ENCODE measurements at regions not wholly inside any gene's neighbourhood (a gene's known extent, or its start where the extent isn't known, plus 50 kb on each side); places are given as distances from the start of the nearest gene placed in this dataset.
"Not testable (repeated sequence)": the region's sequence is repeated elsewhere in the genome, so short reads cannot be mapped to it uniquely, and the experiment has no call there.

DNA sequence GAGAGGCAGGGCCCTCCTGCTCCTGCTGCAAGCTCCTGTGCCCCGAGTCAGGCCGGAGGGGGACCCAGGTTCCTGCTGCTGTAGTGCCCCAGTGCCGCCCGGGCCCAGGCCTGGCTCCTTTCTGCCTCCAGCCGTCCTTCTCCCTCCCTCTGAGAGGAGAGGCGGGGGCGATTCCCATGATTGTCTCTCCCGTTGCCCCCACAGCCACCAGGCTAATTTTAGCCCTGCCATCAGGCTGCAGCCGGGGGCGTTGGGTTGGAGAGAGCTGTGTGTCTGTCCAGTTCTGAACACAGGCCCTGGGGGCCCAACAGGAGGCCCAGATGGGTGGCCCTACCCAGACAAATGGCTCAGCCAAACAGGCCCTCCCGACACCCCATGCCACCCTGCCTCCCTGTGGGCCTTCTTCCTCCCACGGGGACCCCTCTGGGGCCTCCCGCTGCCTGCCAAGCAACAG is 214.8 kb downstream of the TBC1D2B start:
- DNase-seq (ENCODE audit: low spot score), result no peak

DNA sequence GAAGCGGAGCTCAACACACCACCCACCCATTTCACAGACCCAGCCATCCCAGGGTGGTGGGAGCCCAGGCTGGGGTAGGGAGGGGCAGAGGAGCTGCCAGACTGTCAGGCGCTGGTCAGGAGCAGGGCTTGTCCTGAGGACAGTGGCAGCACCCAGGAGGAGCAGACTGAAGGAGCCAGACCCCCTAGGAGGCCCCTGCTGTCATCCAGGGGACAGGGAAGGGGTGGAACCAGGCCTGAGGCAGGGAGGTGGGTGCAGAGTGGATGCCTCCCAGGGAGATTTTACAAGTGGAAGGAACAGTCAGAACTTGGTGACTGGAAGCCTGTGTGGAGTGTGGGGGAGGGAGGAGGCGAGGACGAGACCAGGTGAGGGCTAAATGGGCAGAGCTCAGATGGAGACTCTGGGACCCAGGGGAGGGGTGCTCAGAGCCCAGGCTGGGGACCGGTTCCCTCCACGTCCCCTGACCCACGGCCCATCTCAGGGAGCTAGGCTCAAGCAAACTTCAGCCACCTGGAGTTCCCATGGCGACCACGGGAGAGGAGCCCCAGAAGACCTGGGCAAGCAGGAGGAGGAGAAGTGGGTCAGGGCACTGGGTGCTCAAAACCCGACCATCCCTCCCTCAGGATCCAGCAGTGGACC is 215.4 kb downstream of the TBC1D2B start:
- not testable (repeated sequence) for DNase-seq (ENCODE audit: low spot score)

DNA sequence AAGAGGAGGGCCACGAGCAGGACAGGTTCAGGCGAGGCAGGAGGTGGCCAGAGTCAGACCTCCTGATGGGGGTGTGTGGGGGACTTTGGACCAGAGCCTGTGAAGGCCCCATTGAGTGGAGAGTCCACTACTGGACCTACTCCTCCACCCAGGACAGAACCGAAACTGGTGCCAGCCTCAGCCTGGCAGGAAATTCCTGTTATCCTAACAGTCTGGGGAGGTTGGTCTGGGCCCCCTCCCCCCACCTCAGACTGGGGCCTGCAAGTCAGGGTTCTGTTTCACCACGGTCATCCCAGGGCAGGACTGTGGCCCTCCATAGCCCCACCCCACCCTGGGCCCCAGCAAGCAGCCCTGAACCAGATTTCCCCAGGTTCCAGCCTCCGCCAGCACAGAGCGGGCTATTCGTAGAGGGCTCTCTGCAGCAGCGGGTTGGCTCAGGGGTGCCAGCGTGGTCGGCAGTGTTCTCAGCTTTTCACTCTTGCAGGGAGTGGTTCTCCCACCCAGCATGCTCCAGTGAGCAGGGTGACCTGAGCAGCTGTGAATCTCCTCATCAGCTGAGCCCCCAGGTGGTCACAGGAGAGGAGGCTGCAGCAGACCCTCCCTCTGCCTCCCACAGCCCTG is 217.3 kb downstream of the TBC1D2B start:
- DNase-seq (ENCODE audit: low spot score), result no peak

DNA sequence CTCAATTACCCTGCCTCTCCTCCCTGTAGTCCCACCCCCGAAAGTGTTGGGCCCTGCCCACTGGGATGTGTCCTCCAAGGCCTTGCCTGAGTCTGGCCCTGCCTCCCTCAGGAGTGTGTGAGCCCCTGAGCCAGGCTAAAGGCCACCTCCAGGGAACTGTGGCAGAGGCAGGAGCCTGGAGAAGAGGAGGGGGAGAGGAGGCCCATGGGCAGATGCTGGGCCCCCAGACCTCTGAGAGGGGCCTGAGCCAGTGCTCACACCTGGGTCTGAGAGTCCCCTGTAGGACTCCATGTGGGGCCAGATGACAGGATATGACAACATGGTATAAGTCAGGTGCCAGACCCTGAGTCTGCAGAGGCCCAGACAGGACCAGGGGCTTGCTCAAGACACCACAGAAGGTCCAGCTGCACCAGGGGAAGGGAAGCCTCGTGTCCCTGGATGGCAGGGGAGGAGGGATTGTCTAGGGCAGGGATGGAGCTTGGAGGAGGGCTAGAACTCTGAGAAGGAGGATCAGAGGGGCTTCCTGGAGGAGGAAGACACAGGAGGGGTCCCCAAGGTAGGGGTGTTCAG is 217.9 kb downstream of the TBC1D2B start:
- DNase-seq (ENCODE audit: low spot score), result no peak

DNA sequence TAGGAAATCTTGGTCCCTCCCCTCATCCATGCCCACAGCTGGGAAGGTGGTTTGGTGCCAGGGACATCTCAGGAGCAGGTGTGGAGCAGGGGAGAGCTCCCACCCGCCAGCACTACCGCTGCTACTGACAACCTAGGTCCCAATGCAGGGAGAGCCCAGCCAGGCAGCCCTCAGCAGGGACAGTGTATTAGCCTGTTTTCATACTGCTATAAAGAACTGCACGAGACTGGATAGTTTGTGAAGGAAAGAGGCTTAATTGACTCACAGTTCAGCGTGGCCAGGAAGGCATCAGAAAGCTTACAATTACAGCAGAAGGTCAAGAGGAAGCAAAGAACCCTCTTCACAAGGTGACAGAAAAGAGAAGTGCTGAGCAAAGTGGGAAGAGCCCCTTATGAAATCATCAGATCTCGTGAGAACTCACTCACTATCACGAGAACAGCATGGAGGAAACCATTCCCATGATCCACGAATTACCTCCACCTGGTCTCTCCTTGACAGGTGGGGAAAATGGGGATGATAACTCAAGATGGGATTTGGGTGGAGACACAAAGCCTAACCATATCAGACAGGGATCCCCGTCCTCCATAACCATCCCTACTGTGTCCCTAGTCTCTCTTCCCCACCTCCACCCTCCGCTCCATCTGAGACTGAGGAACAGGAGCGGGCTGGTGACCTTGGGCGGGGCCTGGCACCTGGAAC is 218.6 kb downstream of the TBC1D2B start:
- no peak for DNase-seq (ENCODE audit: low spot score)

DNA sequence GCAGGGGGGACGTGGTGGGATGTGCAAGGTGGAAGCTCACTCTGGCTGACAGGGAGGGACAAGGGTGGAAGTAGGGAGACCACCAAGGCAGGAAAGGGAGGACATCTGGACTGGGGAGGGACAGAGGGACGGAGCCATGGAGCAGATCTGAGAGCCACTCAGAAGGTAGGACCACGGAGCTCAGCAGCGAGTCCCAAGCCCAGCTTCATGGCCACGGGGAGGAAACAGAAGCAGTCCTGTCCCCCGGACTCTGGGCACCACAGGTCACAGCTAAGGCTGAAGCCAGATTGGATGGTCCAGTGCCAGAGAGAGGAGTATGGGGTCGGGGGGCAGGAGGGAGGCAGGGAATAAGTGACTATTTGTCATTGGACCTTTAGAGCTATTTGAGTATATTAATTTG is 220.1 kb downstream of the TBC1D2B start:
- DNase-seq (ENCODE audit: low spot score), result no peak

DNA sequence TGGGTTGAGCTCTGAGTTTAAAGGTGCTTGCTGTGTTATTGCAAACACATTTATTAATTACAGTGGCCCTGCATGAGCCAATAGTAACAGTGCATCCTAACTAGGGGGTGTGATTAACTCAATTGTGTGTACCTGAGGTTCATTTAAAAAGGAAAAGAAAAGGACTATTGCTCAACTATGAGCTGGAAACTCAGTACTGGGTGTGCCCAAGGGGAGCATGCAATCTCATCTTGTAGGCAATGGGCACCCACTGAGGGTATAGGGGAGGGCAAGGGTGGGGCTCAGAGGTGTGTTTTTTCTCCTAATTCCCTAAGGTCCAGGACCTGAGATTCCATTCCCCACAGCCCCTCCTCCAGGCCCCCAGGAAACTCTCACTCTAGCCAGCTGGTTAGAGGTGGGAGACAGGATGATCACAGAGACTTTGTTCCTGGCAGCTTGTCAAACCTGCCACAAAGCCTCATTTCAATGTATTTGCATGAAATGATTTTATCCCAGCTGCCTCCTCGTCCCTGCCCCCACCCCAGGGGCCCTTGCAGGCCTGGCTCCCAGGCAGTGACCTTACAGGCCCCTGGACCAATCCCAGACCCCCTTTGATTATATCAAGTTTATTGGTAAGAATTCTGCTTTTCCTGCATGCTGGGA is 220.7 kb downstream of the TBC1D2B start:
- no peak for DNase-seq (ENCODE audit: low spot score)

DNA sequence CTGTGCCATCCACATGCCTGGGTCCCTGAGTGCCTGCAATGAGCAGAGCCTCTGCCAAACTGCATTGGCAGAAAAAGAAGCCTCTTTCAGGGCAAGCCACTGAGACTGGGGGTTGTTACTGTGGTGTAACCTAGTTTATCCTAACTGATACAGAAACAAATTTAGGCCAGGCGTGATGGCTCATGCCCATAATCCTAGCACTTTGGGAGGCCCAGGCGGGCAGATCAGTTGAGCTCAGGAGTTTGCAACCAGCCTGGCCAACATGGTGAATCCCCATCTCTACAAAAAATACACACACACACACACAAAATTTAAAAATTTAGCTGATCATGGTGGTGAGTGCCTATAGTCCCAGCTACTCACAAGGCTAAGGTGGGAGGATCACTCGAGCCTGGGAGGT is 221.6 kb downstream of the TBC1D2B start:
- DNase-seq (ENCODE audit: low spot score), result no peak

DNA sequence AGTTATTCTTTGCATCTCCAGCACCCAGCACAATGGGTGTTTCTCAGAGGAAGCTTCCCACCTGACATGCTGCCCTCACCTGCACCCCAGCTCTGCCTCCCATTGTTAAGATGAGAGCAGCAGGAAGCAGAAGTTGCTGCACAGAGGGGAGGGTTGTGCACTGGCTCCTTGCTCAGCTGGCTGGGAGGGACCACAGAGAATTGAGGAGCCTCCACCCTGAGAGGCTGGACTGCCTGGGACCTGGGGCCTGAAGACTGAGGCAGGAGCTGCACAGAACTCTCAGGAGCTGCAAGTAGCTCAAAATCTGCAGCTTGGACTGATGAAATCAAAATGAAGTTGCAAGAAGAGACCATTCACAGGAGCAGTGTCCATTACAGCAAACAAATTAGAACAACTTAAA is 222.3 kb upstream of the LINGO1 start:
- no peak for DNase-seq (ENCODE audit: low spot score)

DNA sequence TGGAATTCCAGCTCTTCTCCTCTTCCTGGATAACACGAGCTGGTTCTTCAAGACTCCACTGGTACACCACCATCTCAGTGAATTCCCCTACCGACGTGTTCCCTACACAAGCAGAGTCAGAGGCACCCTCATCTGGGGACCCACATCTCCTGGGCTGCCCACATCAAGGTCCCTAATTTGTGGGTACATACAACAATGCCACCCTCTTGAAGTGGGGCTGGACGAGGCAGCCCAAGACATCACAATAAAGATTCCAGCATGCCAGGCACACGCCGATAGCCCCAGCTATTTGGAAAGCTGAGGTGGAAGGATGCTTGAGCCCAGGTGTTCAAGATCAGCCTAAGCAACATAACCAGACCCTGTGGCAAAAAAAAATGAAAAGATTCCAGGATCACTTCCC is 221.2 kb upstream of the LINGO1 start:
- DNase-seq (ENCODE audit: low spot score), result no peak

DNA sequence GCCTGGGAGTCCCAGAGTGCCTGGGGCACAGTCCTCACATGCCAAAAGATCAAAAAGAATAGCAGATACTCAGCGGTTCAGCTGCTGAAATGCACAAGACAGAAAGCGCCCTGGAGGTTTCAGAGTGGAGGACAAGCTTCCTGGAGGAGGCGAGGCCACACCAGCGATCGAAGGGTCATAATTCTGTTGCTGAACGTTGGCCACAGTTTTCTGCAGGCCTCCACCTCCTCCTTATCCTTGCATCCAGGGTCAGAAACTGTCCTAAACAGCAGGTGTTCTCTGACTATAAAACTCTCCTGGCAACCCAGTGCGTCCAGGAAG is 220.3 kb upstream of the LINGO1 start:
- no peak for DNase-seq (ENCODE audit: low spot score)

DNA sequence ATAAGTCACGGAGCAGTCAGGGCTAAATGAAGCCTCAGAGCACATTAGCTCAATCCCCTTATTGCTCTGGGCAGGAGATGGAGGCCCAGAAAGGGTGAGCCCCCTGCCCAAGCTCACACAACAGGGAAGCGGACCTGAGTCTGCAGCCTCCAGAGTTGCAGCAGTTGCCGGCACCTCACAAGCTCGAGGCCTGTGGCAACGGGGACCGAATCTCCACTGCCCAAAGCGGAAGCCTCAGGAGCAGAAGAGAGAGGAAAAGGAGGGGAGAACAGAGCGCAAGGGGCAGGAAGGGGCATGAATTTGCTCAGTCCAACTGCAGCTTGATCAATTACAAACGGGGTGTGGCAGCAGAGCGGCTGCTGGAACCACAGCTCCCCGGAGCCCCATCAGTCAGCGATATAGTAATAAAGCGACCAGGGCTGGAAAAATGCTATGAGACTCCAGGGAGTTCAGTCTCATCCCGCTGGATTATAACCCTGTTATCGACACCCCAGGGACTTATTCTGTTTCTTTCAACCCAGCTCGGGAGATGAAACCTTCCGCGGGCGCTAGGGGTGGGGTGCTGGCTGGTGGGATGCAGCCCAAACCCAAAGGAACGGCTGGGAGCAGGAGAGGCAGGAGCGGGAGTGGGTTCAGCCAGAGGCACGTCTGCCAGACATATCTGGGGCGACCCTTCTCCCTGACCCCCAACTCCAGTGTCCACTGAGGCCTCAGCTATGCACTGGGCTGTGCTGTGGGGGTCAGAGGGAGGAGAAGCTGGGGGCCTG is 219.7 kb upstream of the LINGO1 start:
- DNase-seq (ENCODE audit: low spot score), result no peak

DNA sequence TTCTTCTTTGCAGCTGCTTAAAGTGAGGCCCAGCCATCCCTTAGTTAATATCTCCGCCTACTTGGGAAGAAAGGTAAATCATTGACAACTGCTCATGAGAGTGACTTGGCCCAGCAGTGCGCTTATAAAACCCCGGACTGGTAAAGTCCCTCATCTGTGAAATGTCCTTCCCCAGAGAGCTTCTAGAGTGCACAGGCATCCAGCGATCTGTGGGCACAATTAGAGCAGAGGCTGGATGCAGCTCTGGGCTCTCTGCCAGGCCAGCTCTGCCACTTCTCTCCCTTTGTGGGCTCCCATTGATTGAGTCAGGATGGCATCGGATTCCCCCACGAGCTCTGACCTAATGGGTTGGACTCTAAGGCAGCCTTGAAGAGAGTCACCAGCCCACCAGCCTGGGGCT is 219.0 kb upstream of the LINGO1 start:
- DNase-seq (ENCODE audit: low spot score), result no peak

DNA sequence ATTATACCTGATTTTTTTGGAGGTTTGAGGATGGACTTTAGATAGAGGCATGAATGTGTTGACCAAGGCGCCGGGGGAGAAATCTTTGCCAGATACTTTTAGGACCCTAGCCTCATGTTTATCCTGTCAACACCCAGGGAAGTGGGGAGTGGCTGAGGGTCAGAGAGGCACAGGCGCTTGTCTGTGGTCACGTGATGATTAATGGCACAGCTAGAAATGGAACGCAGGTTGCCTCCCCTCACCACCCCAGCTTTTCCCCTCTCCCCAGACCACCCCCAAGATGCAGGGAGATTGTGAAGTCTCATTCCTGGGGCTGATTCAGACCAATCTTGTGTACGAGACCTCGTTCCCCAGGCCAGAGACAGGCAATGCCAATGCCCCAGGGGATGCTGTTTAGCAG is 218.4 kb upstream of the LINGO1 start:
- DNase-seq (ENCODE audit: low spot score), result no peak

DNA sequence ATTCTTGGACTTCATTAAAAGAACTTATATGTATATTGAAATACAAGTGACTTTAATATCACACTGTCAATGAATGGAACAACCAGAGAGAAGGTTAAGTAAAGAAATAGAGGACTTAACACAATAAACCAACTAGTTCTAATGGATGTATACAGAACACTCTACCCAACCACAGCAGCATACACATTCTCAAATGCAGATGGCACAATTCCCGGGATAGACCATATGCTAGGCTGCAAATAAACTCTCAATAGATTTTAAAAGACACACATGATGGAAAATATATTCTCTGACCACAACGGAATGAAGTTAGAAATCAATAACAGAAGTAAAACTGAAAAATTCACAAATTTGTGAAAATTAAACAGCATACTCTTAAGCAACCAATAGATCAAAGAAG is 214.3 kb upstream of the LINGO1 start:
- DNase-seq (ENCODE audit: low spot score), result no peak

DNA sequence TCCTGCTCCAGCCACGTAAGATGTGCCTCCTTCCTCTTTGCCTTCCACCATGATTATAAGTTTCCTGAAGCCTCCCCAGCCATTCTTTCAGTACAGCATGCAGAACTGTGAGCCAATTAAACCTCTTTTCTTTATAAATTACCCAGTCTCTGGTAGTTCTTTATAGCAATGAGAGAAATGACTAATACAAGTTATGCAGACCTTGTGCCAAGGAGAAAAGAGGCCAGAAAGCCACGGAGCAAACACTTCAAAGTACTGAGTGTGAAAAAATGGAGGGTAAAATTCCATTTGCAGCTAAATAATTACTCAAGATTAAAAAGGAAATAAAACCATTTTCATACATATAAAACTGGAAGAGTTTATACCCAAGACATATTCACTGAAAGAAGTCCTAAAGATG is 213.6 kb upstream of the LINGO1 start:
- DNase-seq (ENCODE audit: low spot score), result no peak

DNA sequence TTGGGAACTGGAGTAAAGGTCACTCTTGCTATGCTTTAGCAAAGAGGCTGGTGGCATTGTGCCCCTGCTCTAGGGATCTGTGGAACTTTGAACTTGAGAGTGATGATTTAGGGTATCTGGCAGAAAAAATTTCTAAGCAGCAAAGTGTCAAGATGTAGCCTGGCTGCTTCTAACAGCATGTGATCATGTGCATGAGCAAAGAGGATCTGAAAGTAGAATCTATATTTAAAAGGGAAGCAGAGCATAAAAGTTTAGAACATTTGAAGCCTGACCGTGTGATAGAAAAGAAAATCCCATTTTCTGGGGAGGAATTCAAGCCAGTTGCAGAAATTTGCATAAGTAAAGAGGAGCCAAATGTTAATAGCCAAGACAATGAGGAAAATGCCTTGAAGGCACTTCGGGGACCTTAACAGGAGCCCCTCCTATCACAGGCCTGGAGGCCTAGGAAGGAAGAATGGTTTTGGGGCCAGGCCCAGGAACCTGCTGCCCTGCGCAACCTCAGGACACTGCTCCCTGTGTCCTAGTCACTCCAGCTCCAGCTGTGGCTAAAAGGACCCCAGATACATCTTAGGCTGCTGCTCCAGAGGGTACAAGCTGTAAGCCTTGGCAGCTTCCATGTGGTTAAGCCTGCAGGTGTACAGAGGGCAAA is 212.2 kb upstream of the LINGO1 start:
- DNase-seq (ENCODE audit: low spot score), result no peak

DNA sequence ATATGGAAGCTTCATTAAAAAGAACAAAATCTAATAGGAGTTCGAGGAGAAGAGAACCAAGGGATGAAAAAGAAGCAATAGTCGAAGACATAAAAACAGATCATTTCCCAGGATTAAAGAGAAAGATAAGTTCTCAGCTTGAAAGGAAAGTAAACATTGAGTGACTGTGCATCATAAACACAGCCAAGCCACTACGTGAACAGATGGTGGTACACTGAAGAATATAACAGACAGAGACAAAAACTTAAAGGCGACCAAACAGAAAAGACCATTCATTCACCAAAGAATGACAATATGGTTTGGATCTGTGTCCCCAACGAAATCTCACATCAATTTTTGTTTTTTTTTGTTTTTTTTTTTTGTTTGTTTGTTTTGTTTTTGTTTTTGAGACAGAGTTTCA is 210.8 kb upstream of the LINGO1 start:
- no peak for DNase-seq (ENCODE audit: low spot score)

DNA sequence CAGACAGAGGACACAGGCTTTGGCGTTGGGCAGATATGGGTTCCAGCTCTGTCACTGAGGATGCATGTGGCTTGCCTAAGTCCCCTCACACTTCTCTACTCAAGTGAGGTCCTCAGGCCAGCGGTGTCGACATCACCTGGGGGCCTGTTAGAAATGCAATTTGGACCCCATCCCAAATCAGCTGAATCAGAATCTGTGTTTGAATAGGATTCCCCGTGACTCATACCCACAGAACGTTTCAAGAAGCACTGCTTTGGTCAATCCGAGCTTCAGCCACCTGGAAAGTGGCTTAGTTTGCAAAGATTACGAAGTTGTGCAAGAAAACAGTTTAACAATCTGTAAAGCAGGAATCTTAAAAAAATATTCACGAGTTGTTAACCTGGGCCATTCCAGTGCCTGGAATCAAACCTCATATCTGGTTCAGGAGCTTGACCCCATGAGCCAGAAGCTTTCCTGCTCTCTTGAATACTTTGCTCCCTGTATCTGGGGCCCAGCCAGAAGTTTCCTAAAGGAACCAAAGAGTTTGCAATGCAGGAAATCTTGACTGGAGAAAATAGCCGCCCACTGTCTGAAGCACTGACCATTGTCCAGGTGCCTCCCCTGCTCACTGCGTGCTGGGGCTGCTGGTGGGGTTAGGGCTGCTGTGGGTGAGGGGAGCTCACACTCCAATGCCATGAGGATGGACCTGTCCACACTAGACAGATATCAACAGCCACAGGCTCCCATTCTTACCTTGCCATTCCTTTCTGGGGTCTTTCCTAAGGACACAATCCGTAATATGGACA is 208.5 kb upstream of the LINGO1 start:
- no peak for DNase-seq (ENCODE audit: low spot score)

DNA sequence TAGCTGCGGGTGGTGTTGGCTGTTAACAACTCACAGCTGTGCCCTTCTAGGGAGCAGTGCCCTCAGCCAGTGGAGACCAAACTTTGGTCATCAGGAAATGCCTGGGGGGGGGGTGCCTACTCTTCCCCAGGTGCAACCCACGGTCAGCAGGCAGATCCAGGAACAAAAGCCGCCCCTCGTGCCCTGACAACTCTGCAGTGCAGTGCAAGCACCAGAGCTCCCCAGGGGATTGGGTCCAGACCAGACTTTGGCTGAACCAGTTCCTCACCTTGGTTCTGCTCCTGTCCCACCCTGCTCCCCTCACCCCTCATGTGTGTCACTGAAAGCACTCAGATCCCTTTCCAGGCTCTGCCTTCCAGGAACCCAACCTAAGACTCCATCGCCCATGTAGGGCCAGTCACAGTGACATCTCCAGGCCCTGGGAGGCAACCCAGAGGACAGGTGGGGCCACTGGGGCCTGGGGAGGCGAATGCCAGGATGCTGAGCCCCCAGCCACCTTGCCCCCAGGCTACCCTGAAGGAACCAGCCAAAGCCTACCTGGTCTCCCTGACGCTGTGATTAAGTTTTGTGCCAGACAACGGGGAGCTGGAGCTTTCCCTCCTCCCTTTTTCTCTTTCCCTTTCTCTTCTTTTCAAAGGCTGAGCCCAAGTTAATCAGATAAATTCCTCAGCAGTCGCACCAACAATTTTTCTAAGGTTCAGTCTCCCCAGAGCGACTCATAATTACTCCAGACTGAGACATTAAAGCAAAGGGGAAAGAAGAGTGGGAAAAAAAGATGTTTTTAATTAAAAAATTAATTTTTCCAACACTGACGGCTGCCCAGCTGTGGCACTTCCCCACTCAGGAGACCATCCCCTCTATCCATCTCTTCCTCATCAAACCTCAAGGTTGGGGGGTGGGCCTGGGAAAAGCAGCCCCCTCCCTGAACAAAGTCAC is 207.5 kb upstream of the LINGO1 start:
- no peak for DNase-seq (ENCODE audit: low spot score)

Data from kidney capillary endothelial cell (primary cell).